ENCODE measurements at regions not wholly inside any gene's neighbourhood (a gene's known extent, or its start where the extent isn't known, plus 50 kb on each side); places are given as distances from the start of the nearest gene placed in this dataset.

GRCh38 chr1:82950606-82951200 is 1048.2 kb downstream of the TTLL7 start:
- Mint-ChIP-seq H3K4me1 (no peaks in the 10 kb centered on the region), H3K36me3 (no peaks in the 10 kb centered on the region), H3K4me3 (no peak overlapping the region), H3K27ac (no peak overlapping the region), H3K27me3 (ENCODE audit: low read depth) (no peaks in the 10 kb centered on the region), H3K9me3 (no peaks in the 10 kb centered on the region)
- no peak for DNase-seq (ENCODE audit: low spot score in 2 of 2, unreplicated experiment in 2 of 2)
- TF ChIP-seq CTCF (IDR thresholded peaks at IDR 0.05; ENCODE audit: unreplicated experiment): no peak

- no peak overlapping the region for H3K4me3 Mint-ChIP-seq
- H3K27me3 Mint-ChIP-seq (ENCODE audit: low read depth): no peaks in the 10 kb centered on the region
- no peak for DNase-seq (ENCODE audit: low spot score in 2 of 2, unreplicated experiment in 2 of 2)
- no peaks in the 10 kb centered on the region for H3K4me1 Mint-ChIP-seq
- no peak overlapping the region for H3K27ac Mint-ChIP-seq
- no peaks in the 10 kb centered on the region for H3K9me3 Mint-ChIP-seq
- TF ChIP-seq CTCF (IDR thresholded peaks at IDR 0.05; ENCODE audit: unreplicated experiment): no peak
- no peaks in the 10 kb centered on the region for H3K36me3 Mint-ChIP-seq
Observed at GRCh38 chr1:82948386-82948785, 1050.5 kb downstream of the TTLL7 start.

- H3K27me3 Mint-ChIP-seq (ENCODE audit: low read depth): no peaks in the 10 kb centered on the region
- no peaks in the 10 kb centered on the region for H3K36me3 Mint-ChIP-seq
- no peak for TF ChIP-seq CTCF (IDR thresholded peaks at IDR 0.05; ENCODE audit: unreplicated experiment)
- no peak overlapping the region for H3K27ac Mint-ChIP-seq
- no peaks in the 10 kb centered on the region for H3K9me3 Mint-ChIP-seq
- DNase-seq (ENCODE audit: low spot score in 2 of 2, unreplicated experiment in 2 of 2): no peak
- H3K4me3 Mint-ChIP-seq: no peak overlapping the region
- H3K4me1 Mint-ChIP-seq: no peaks in the 10 kb centered on the region
Observed at GRCh38 chr1:82947278-82947677, 1051.7 kb downstream of the TTLL7 start.

GRCh38 chr1:82946096-82946605 is 1052.8 kb downstream of the TTLL7 start:
- Mint-ChIP-seq H3K4me1 (no peaks in the 10 kb centered on the region), H3K27me3 (ENCODE audit: low read depth) (no peaks in the 10 kb centered on the region), H3K4me3 (no peak overlapping the region), H3K36me3 (no peaks in the 10 kb centered on the region), H3K9me3 (no peaks in the 10 kb centered on the region), H3K27ac (no peak overlapping the region)
- no peak for DNase-seq (ENCODE audit: low spot score in 2 of 2, unreplicated experiment in 2 of 2)
- no peak for TF ChIP-seq CTCF (IDR thresholded peaks at IDR 0.05; ENCODE audit: unreplicated experiment)

GRCh38 chr1:82944822-82945221 is 1054.1 kb downstream of the TTLL7 start:
- no peak overlapping the region for H3K4me3 Mint-ChIP-seq
- no peaks in the 10 kb centered on the region for H3K36me3 Mint-ChIP-seq
- DNase-seq (ENCODE audit: low spot score in 2 of 2, unreplicated experiment in 2 of 2): no peak
- no peaks in the 10 kb centered on the region for H3K9me3 Mint-ChIP-seq
- H3K4me1 Mint-ChIP-seq: no peaks in the 10 kb centered on the region
- H3K27ac Mint-ChIP-seq: no peak overlapping the region
- TF ChIP-seq CTCF (IDR thresholded peaks at IDR 0.05; ENCODE audit: unreplicated experiment): no peak
- no peaks in the 10 kb centered on the region for H3K27me3 Mint-ChIP-seq (ENCODE audit: low read depth)

- H3K36me3 Mint-ChIP-seq: no peaks in the 10 kb centered on the region
- no peak for DNase-seq (ENCODE audit: low spot score in 2 of 2, unreplicated experiment in 2 of 2)
- peaks cover 12% of the 10 kb centered on the region for H3K4me1 Mint-ChIP-seq
- no peak overlapping the region for H3K27ac Mint-ChIP-seq
- no peak for TF ChIP-seq CTCF (IDR thresholded peaks at IDR 0.05; ENCODE audit: unreplicated experiment)
- H3K27me3 Mint-ChIP-seq (ENCODE audit: low read depth): no peaks in the 10 kb centered on the region
- H3K9me3 Mint-ChIP-seq: peaks cover 19% of the 10 kb centered on the region
- H3K4me3 Mint-ChIP-seq: no peak overlapping the region
Observed at GRCh38 chr1:82934074-82934473, 1064.9 kb downstream of the TTLL7 start.
